ENCODE measurements at regions not wholly inside any gene's neighbourhood (a gene's known extent, or its start where the extent isn't known, plus 50 kb on each side); places are given as distances from the start of the nearest gene placed in this dataset.
"Not testable (repeated sequence)": the region's sequence is repeated elsewhere in the genome, so short reads cannot be mapped to it uniquely, and the experiment has no call there.

- not testable (repeated sequence) for TF ChIP-seq CTCF (IDR thresholded peaks at IDR 0.05; ENCODE audit: poor library complexity, severe bottlenecking); EZH2 (IDR thresholded peaks at IDR 0.05; ENCODE audit: borderline replicate concordance, insufficient read depth, low read length, poor library complexity, severe bottlenecking); POLR2AphosphoS5 (IDR thresholded peaks at IDR 0.05); SMC3 (conservative IDR thresholded peaks at IDR 0.05; ENCODE audit: poor library complexity); REST (IDR thresholded peaks at IDR 0.05; ENCODE audit: borderline replicate concordance); EP300 (conservative IDR thresholded peaks at IDR 0.05; ENCODE audit: poor library complexity, severe bottlenecking); RAD21 (conservative IDR thresholded peaks at IDR 0.05); TAF1 (IDR thresholded peaks at IDR 0.05; ENCODE audit: low read depth)
Measured at GRCh38 chr7:156369929-156370328, 270.6 kb upstream of the RNF32 start.

All from neural cell (in vitro differentiated cells).